ENCODE measurements at regions not wholly inside any gene's neighbourhood (a gene's known extent, or its start where the extent isn't known, plus 50 kb on each side); places are given as distances from the start of the nearest gene placed in this dataset.

DNA sequence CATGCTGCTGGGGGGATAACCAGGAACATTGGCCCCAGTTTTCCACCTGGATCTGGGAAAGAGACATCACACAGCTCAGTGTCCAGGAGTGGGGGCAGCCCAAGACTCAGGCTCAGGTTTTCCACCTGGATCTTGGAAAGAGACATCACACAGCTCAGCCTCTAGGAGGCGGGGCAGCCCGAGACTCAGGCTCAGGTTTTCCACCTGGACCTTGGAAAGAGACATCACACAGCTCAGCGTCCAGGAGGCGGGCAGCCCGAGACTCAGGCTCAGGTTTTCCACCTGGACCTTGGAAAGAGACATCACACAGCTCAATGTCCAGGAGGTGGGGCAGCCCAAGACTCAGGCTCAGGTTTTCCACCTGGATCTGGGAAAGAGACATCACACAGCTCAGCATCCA, 361.6 kb downstream of the THBS2 start:
- intact Hi-C loops (cut with micrococcal nuclease) = no loop called here
- H3K27me3 ChIP-seq (replicated peaks in 1 of 4; ENCODE audit: control extremely low read depth in 1 of 4, control insufficient read depth in 3 of 4, insufficient read depth in 4 of 4, low read length in 3 of 4) = peaks cover 0 to 2% (median 0%) of the 10 kb centered on the region in 4 experiments
- peaks cover 0 to 4% of the 10 kb centered on the region in 2 donors for H3K4me1 ChIP-seq (ENCODE audit: control insufficient read depth in 2 of 2, insufficient read depth in 2 of 2, low read length in 2 of 2)
- DNase-seq (no peak), ATAC-seq (ENCODE audit: low read depth) (no peak)
- ChIA-PET POLR2A (no interaction called here), CTCF (interaction anchor here (1.2 to 2.4 kb wide), 3 partner anchors 12 to 1638 kb away, joined by 5 to 15 read pairs (median 7); no protein-coding TSS in a partner anchor)
- H3K27ac Mint-ChIP-seq = no peak overlapping the region
- H3K4me3 Mint-ChIP-seq = no peak overlapping the region
- no peak overlapping the region for H3K9ac ChIP-seq (ENCODE audit: low read length)
- H3K27me3 Mint-ChIP-seq = no peaks in the 10 kb centered on the region
- H3K4me2 ChIP-seq (replicated peaks; ENCODE audit: low read depth, low read length, poor library complexity, severe bottlenecking) = no peak overlapping the region
- H3K36me3 ChIP-seq (replicated peaks in 1 of 2; ENCODE audit: control extremely low read depth in 1 of 2, control insufficient read depth in 1 of 2, extremely low read depth in 1 of 2, insufficient read depth in 2 of 2, low read length in 1 of 2) = no peaks in the 10 kb centered on the region
- H3K27ac ChIP-seq (ENCODE audit: low read length in 2 of 2) = no peak overlapping the region
- TF ChIP-seq, protein P1, sequence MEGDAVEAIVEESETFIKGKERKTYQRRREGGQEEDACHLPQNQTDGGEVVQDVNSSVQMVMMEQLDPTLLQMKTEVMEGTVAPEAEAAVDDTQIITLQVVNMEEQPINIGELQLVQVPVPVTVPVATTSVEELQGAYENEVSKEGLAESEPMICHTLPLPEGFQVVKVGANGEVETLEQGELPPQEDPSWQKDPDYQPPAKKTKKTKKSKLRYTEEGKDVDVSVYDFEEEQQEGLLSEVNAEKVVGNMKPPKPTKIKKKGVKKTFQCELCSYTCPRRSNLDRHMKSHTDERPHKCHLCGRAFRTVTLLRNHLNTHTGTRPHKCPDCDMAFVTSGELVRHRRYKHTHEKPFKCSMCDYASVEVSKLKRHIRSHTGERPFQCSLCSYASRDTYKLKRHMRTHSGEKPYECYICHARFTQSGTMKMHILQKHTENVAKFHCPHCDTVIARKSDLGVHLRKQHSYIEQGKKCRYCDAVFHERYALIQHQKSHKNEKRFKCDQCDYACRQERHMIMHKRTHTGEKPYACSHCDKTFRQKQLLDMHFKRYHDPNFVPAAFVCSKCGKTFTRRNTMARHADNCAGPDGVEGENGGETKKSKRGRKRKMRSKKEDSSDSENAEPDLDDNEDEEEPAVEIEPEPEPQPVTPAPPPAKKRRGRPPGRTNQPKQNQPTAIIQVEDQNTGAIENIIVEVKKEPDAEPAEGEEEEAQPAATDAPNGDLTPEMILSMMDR (IDR thresholded peaks at IDR 0.05) = no peak
- TF ChIP-seq EZH2 (IDR thresholded peaks at IDR 0.05; ENCODE audit: borderline replicate concordance, insufficient read depth, low read depth, low read length, poor library complexity, severe bottlenecking) = no peak
- H3K9me3 Mint-ChIP-seq (ENCODE audit: insufficient read depth) = no peaks in the 10 kb centered on the region
- H3K79me2 ChIP-seq (ENCODE audit: control insufficient read depth, insufficient read depth, low read length) = no peaks in the 10 kb centered on the region
- no peak overlapping the region for H3K4me3 ChIP-seq (ENCODE audit: control extremely low read depth in 1 of 5, extremely low read depth in 1 of 5, insufficient read depth in 1 of 5, low read depth in 2 of 5, low read length in 4 of 5)
- H2AFZ ChIP-seq (ENCODE audit: insufficient read depth, low read depth, low read length, poor library complexity, severe bottlenecking) = no peak overlapping the region
- peaks cover 6% of the 10 kb centered on the region for H3K4me1 Mint-ChIP-seq
- whole genome bisulfite sequencing (ENCODE audit: insufficient coverage) = 74% methylated on average over 5 of the region's 5 CpGs
- H3K9me3 ChIP-seq (ENCODE audit: control extremely low read depth in 1 of 3, control insufficient read depth in 2 of 3, insufficient read depth in 1 of 3, low read length in 2 of 3) = peaks cover 0 to 6% (median 0%) of the 10 kb centered on the region in 3 donors
- H4K20me1 ChIP-seq (ENCODE audit: control insufficient read depth, insufficient read depth, low read length, poor library complexity, severe bottlenecking) = no peaks in the 10 kb centered on the region

DNA sequence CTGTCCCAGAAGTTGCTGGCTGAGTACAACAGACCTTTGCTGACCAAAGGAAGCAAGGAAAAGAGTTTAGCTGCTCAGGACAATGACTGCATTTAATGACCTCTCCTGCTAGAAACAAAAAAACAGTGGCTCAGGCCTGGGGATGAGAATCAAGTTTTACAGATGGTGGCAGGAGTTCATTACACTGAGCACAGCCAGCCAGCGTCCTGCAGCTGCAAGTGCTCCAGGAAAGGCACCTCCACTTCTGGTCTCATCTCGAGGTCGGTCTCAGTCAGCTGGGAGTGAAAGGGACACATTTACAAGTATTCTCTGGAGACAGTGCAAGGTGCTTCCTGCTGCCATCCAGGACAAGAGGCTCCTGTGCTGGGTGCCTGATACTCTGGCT, 362.7 kb downstream of the THBS2 start:
- H3K27me3 ChIP-seq (replicated peaks in 1 of 4; ENCODE audit: control extremely low read depth in 1 of 4, control insufficient read depth in 3 of 4, insufficient read depth in 4 of 4, low read length in 3 of 4) = no peaks in the 10 kb centered on the region
- no peaks in the 10 kb centered on the region for H4K20me1 ChIP-seq (ENCODE audit: control insufficient read depth, insufficient read depth, low read length, poor library complexity, severe bottlenecking)
- TF ChIP-seq, protein P1 (IDR thresholded peaks at IDR 0.05) = no peak
- no peak for TF ChIP-seq EZH2 (IDR thresholded peaks at IDR 0.05; ENCODE audit: borderline replicate concordance, insufficient read depth, low read depth, low read length, poor library complexity, severe bottlenecking)
- H3K27ac ChIP-seq (ENCODE audit: low read length in 2 of 2) = no peak overlapping the region
- no peaks in the 10 kb centered on the region for H3K36me3 ChIP-seq (replicated peaks in 1 of 2; ENCODE audit: control extremely low read depth in 1 of 2, control insufficient read depth in 1 of 2, extremely low read depth in 1 of 2, insufficient read depth in 2 of 2, low read length in 1 of 2)
- no peak overlapping the region for H2AFZ ChIP-seq (ENCODE audit: insufficient read depth, low read depth, low read length, poor library complexity, severe bottlenecking)
- H3K4me1 ChIP-seq (ENCODE audit: control insufficient read depth in 2 of 2, insufficient read depth in 2 of 2, low read length in 2 of 2) = peaks cover 0 to 4% of the 10 kb centered on the region in 2 donors
- ATAC-seq (ENCODE audit: low read depth) (no peak), DNase-seq (no peak)
- H3K4me3 ChIP-seq (ENCODE audit: control extremely low read depth in 1 of 5, extremely low read depth in 1 of 5, insufficient read depth in 1 of 5, low read depth in 2 of 5, low read length in 4 of 5) = no peak overlapping the region
- ChIA-PET POLR2A (no interaction called here), CTCF (interaction anchor here (0.6 to 2.4 kb wide), 2 partner anchors 10 to 1626 kb away, joined by 3 to 7 read pairs; no protein-coding TSS in a partner anchor)
- no peak overlapping the region for H3K9ac ChIP-seq (ENCODE audit: low read length)
- WGBS (ENCODE audit: insufficient coverage) = 19% methylated on average over 3 of the region's 3 CpGs
- intact Hi-C loops (cut with micrococcal nuclease) = no loop called here
- H3K4me3 Mint-ChIP-seq = no peak overlapping the region
- no peaks in the 10 kb centered on the region for H3K9me3 ChIP-seq (ENCODE audit: control extremely low read depth in 1 of 3, control insufficient read depth in 2 of 3, insufficient read depth in 1 of 3, low read length in 2 of 3)
- H3K9me3 Mint-ChIP-seq (ENCODE audit: insufficient read depth) = no peaks in the 10 kb centered on the region
- H3K4me2 ChIP-seq (replicated peaks; ENCODE audit: low read depth, low read length, poor library complexity, severe bottlenecking) = no peak overlapping the region
- no peaks in the 10 kb centered on the region for H3K27me3 Mint-ChIP-seq
- no peaks in the 10 kb centered on the region for H3K79me2 ChIP-seq (ENCODE audit: control insufficient read depth, insufficient read depth, low read length)
- H3K27ac Mint-ChIP-seq = no peak overlapping the region
- H3K4me1 Mint-ChIP-seq = peaks cover 6% of the 10 kb centered on the region

All from B cell (primary cell).